Stomach smooth muscle (tissue), 2 donors: ENCODE measurements at regions not wholly inside any gene's neighbourhood (a gene's known extent, or its start where the extent isn't known, plus 50 kb on each side); places are given as distances from the start of the nearest gene placed in this dataset.

Experiments used
- H3K27ac ChIP-seq: one replicate; pipeline ENCODE4 v1.7.0; 2013; ENCODE audit warnings: mild to moderate bottlenecking, low read length, inconsistent platforms
- H3K27me3 ChIP-seq, 2 donors: one replicate each; pipeline ENCODE4 v1.7.0; 2013; ENCODE audit warnings: low read length in 2 of 2; ENCODE audit not compliant: insufficient read depth in 2 of 2, control insufficient read depth in 1 of 2
- H3K36me3 ChIP-seq, 2 donors: one replicate each; pipeline ENCODE4 v1.7.0; 2013; ENCODE audit warnings: low read length in 2 of 2; ENCODE audit not compliant: control insufficient read depth in 2 of 2, insufficient read depth in 2 of 2
- H3K4me1 ChIP-seq: one replicate; pipeline ENCODE4 v1.7.0; 2013; ENCODE audit warnings: low read length; ENCODE audit not compliant: control insufficient read depth, insufficient read depth
- H3K4me3 ChIP-seq, 2 donors: one replicate each; pipeline ENCODE4 v1.7.0; 2013; ENCODE audit warnings: low read length in 2 of 2
- H3K9ac ChIP-seq, 2 donors: one replicate each; pipeline ENCODE4 v1.7.0; 2013; ENCODE audit warnings: low read length in 2 of 2, mild to moderate bottlenecking in 1 of 2
- H3K9me3 ChIP-seq, 2 donors: one replicate each; pipeline ENCODE4 v1.7.0; 2013; ENCODE audit warnings: low read length in 2 of 2; ENCODE audit not compliant: control insufficient read depth in 2 of 2
- donor health status: healthy.
- donor health status: Pancreatic carcinoma.

DNA sequence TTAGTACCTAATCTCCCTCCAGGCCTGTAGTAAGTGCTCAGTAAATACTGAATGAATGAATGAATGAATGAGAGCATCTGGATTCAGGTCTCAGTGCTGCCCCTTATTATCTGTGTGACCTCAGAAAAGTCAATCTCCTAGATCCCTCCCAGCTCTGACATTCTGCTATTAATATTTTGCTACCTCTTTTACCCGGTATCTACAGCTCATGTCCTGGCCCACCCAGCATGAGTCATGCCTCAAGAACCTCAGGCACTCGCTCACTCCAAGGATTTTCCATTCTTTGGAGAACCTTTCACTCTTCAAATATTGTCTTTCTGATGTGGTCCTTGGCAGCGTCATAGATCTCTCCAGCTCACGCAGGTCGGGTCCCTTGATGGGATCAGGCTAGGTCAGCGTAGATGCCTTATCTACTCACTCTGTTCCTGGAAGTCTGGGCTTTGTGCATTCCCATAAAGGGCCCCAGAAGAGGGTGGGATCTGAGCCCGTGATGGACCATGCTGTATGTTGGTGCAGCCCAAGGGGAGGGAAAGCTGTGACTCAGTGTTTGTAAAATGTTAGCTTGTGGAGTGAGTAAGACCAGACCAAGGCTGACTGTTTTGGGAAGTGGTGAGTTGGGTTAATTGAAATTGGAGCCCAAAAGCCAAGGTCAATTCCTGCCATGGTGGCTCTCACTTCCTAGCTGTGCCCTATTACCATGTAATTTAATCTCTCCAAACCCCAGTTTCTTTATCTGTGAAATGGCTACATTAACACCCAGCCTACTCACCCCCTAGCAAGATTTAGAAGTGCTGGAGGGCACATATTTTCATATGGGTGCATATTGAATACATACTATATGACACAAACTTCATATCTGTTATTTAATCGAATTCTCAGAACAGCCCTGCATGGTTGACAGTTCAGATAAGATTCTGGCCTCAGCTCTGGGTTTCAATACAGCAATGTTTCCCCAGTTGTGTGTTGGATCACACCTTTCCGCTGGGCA lies 214.1 kb upstream of the USP24 start:
- Histone ChIP-seq H3K4me3 (no peak overlapping the region), H3K27me3 (no peaks in the 10 kb centered on the region), H3K27ac (no peak overlapping the region), H3K9me3 (no peaks in the 10 kb centered on the region), H3K9ac (no peak overlapping the region), H3K4me1 (peaks cover 28% of the 10 kb centered on the region), H3K36me3 (no peaks in the 10 kb centered on the region)

DNA sequence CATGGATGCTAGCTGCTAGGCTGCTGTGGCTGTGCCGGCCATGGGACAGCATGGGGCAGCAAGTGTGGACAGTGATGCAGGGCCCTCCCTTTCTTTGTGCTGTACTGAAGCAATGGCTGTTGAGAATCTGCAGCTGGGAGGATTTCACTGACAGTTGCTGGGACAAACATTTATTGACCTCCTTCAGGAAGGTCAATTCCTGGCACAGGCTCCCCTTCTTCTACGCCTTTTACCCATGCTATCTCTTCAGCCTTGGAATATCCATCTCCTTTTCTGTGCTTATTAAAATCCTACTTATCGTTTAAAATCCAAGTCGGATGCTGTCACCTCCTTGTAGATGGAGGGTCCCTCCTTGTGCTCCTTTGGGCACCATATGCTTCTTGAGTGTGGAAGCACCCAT lies 213.1 kb upstream of the USP24 start:
- Histone ChIP-seq H3K27me3 (no peaks in the 10 kb centered on the region), H3K4me3 (no peak overlapping the region), H3K9ac (no peak overlapping the region), H3K9me3 (no peaks in the 10 kb centered on the region), H3K27ac (no peak overlapping the region), H3K4me1 (peaks cover 28% of the 10 kb centered on the region), H3K36me3 (no peaks in the 10 kb centered on the region)

- Histone ChIP-seq H3K9ac (no peak overlapping the region), H3K4me1 (peaks cover 28% of the 10 kb centered on the region), H3K36me3 (no peaks in the 10 kb centered on the region), H3K9me3 (no peaks in the 10 kb centered on the region), H3K27ac (no peak overlapping the region), H3K4me3 (no peak overlapping the region), H3K27me3 (no peaks in the 10 kb centered on the region)
These were observed 212.4 kb upstream of the USP24 start for GRCh38 chr1:55427606-55428005.

GRCh38 chr1:55426619-55427018 lies 211.5 kb upstream of the USP24 start:
- Histone ChIP-seq H3K4me1 (peaks cover 28% of the 10 kb centered on the region), H3K27me3 (no peaks in the 10 kb centered on the region), H3K27ac (no peak overlapping the region), H3K4me3 (no peak overlapping the region), H3K9me3 (no peaks in the 10 kb centered on the region), H3K36me3 (no peaks in the 10 kb centered on the region), H3K9ac (no peak overlapping the region)

GRCh38 chr1:55426156-55426555 lies 211.0 kb upstream of the USP24 start:
- Histone ChIP-seq H3K9ac (no peak overlapping the region), H3K9me3 (no peaks in the 10 kb centered on the region), H3K4me3 (no peak overlapping the region), H3K36me3 (no peaks in the 10 kb centered on the region), H3K27me3 (no peaks in the 10 kb centered on the region), H3K4me1 (peaks cover 28% of the 10 kb centered on the region), H3K27ac (no peak overlapping the region)

- Histone ChIP-seq H3K4me3 (no peak overlapping the region), H3K9ac (no peak overlapping the region), H3K9me3 (no peaks in the 10 kb centered on the region), H3K27ac (no peak overlapping the region), H3K27me3 (no peaks in the 10 kb centered on the region), H3K36me3 (no peaks in the 10 kb centered on the region), H3K4me1 (peaks cover 26% of the 10 kb centered on the region)
These were observed 210.3 kb upstream of the USP24 start for GRCh38 chr1:55425310-55425930.

DNA sequence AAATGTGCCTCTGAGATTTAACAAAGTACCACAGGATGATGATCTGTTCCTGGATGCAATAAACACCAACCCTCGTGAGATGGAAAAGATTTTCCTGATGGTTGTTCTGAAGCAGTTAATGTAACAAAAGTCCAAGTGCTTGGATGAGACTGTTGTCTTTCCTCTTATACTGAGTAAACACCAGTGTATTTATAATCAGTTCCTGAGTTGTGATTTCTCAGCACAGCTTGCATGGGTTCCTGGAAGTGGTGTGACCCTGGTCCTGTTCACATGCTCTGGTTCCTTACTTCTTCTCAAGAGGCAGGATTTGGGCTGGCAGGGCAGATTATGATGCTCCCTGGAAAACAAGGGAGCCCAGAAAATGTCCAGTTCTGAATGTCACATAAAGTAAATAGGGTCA lies 208.2 kb upstream of the USP24 start:
- Histone ChIP-seq H3K9me3 (no peaks in the 10 kb centered on the region), H3K36me3 (no peaks in the 10 kb centered on the region), H3K4me1 (peaks cover 17% of the 10 kb centered on the region), H3K4me3 (no peak overlapping the region), H3K27me3 (no peaks in the 10 kb centered on the region), H3K9ac (no peak overlapping the region), H3K27ac (no peak overlapping the region)

DNA sequence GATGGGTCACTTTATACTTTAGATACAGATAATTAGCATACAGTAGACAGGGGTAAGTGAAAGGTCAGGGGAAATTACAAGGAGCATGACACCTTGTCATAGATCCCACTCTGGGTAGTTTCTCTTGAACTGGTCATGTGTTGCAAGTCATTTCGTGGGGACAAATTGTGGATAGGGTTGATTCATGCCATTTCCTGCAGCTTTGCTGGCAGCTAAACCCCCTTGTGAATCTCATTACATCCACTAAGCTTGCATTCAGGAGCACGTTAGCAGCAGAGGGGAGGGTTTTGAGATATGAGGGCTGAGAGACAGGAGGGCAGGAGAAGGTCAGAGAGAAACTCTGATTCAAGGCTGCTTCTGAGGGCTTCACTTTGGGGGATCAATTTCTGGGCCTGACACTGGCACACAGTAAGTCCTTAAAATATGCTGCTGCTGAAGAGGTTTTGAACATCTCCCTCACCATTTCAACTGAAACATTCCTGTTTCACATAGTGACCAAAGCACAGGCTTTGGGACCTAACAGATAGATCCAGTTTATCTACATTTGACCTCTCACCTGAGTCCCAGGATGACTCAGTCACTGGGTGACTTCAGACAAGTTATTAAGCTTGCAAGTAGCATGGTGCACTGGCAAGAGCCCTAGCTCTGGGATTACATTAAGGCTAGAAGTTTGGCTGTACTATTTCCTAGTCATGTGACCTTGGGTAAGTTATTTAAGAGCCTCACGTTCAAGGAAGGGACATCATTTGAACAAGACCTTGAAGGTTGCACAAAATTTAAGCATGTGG lies 206.0 kb upstream of the USP24 start:
- H3K4me1 ChIP-seq: no peaks in the 10 kb centered on the region
- H3K27ac ChIP-seq: no peak overlapping the region
- no peak overlapping the region for H3K9ac ChIP-seq
- no peak overlapping the region for H3K4me3 ChIP-seq
- no peaks in the 10 kb centered on the region for H3K9me3 ChIP-seq
- no peaks in the 10 kb centered on the region for H3K36me3 ChIP-seq
- H3K27me3 ChIP-seq: no peaks in the 10 kb centered on the region

DNA sequence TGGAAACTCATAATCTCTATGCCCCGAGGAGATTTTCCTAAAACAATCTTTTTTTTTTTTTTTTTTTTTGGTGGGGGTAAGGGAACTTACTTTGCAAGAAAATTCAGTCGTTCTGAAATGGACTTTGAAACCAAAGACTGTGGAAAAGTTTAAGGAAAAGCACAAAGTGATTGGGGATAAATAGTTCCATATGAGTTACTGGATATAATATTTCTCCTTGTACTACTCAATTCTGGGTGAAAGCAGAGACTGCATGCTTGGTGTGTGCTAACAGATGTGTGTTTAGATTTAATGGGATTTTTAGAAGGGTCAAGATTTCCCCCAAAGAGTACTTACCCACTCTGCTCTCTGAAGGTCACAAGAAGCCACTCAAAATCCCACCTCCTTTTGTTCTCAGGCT lies 204.9 kb upstream of the USP24 start:
- H3K9me3 ChIP-seq: no peaks in the 10 kb centered on the region
- no peaks in the 10 kb centered on the region for H3K36me3 ChIP-seq
- no peaks in the 10 kb centered on the region for H3K4me1 ChIP-seq
- H3K27me3 ChIP-seq: no peaks in the 10 kb centered on the region
- H3K27ac ChIP-seq: no peak overlapping the region
- no peak overlapping the region for H3K9ac ChIP-seq
- H3K4me3 ChIP-seq: no peak overlapping the region

GRCh38 chr1:55418208-55419000 lies 203.2 kb upstream of the USP24 start:
- no peaks in the 10 kb centered on the region for H3K4me1 ChIP-seq
- H3K36me3 ChIP-seq: no peaks in the 10 kb centered on the region
- no peak overlapping the region for H3K27ac ChIP-seq
- H3K4me3 ChIP-seq: no peak overlapping the region
- H3K9ac ChIP-seq: no peak overlapping the region
- H3K27me3 ChIP-seq: no peaks in the 10 kb centered on the region
- H3K9me3 ChIP-seq: no peaks in the 10 kb centered on the region
